ENCODE measurements at regions not wholly inside any gene's neighbourhood (a gene's known extent, or its start where the extent isn't known, plus 50 kb on each side); places are given as distances from the start of the nearest gene placed in this dataset.

DNA sequence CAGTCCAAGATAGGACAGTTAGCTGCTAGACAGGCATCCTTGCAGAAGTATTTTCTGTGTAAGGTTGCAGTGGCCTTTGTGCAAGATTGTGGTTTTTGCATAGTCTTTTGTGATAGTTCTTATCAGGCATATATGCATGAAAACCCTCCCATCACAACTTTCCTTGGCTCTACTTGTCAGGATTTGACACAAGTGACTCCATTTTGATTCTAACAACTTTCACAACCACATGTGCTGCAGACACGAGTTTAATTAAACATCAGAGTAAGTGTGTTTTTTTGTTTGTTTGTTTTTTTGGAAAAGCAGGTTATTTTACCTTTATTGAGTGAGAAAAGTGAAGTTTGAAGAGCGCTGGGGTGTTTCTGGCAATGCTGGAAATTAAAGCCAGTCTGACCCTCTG lies 902.0 kb upstream of the GCFC2 start:
- H3K4me3 ChIP-seq (ENCODE audit: low read depth, low read length), result no peak overlapping the region
- no peak for TF ChIP-seq CTCF (IDR thresholded peaks at IDR 0.05; ENCODE audit: low read depth, low read length, missing control alignments)
- in situ Hi-C loops (cut with HindIII; ENCODE audit: low sequenced_read_pairs), result no loop called here
- DNase-seq (ENCODE audit: low read depth), result no peak

GRCh38 chr2:76610451-76610850 lies 899.7 kb upstream of the GCFC2 start:
- no peak overlapping the region for H3K4me3 ChIP-seq (ENCODE audit: low read depth, low read length)
- TF ChIP-seq CTCF (IDR thresholded peaks at IDR 0.05; ENCODE audit: low read depth, low read length, missing control alignments), result no peak
- in situ Hi-C loops (cut with HindIII; ENCODE audit: low sequenced_read_pairs), result no loop called here
- no peak for DNase-seq (ENCODE audit: low read depth)

GRCh38 chr2:76599732-76600368 lies 889.1 kb upstream of the GCFC2 start:
- in situ Hi-C loops (cut with HindIII; ENCODE audit: low sequenced_read_pairs), result no loop called here
- DNase-seq (ENCODE audit: low read depth), result peak; percentile 82
- TF ChIP-seq CTCF (IDR thresholded peaks at IDR 0.05; ENCODE audit: low read depth, low read length, missing control alignments), result peak; percentile 91
- H3K4me3 ChIP-seq (ENCODE audit: low read depth, low read length), result no peak overlapping the region

DNA sequence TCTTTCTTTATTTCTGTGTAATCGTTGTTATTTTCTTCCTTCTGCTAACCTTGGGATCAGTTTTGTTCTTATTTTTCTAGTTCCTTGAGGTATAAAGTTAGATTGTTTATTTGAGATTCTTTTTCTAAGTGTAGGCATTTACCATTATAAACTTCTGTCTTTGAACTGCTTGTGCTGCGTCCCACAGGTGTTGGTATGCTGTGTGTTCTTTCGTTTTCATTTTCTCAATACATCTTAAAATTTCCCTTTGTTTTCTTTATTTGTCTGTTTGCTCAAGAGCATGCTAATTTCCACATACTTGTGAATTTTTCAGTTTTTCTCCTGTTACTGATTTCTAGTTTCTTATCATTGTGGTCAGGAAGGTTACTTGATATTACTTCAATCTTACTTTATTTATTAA lies 873.8 kb upstream of the GCFC2 start:
- in situ Hi-C loops (cut with HindIII; ENCODE audit: low sequenced_read_pairs), result no loop called here
- no peak for TF ChIP-seq CTCF (IDR thresholded peaks at IDR 0.05; ENCODE audit: low read depth, low read length, missing control alignments)
- DNase-seq (ENCODE audit: low read depth), result no peak
- H3K4me3 ChIP-seq (ENCODE audit: low read depth, low read length), result no peak overlapping the region

DNA sequence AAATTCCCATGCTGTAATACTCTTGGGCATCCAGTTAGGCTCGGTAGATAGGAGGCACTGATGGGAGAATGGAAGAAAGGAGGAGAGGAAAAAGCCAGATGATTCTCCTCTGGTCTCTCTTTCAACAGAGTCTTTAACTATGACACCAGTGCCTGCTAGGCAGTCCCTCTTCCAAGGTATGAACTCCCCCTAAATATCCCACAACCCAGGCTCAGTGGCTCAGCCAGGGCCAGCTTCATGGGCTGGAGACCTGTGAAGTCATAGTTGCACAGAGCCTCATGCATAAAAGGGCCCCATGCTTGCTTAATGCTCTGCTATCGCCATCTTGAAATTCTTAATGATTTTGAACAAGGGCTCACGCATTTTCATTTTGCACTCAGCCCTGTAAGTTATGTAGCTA lies 869.2 kb upstream of the GCFC2 start:
- in situ Hi-C loops (cut with HindIII; ENCODE audit: low sequenced_read_pairs), result no loop called here
- no peak for TF ChIP-seq CTCF (IDR thresholded peaks at IDR 0.05; ENCODE audit: low read depth, low read length, missing control alignments)
- no peak overlapping the region for H3K4me3 ChIP-seq (ENCODE audit: low read depth, low read length)
- DNase-seq (ENCODE audit: low read depth), result no peak

GRCh38 chr2:76572981-76573380 lies 862.3 kb upstream of the GCFC2 start:
- H3K4me3 ChIP-seq (ENCODE audit: low read depth, low read length), result no peak overlapping the region
- in situ Hi-C loops (cut with HindIII; ENCODE audit: low sequenced_read_pairs), result no loop called here
- no peak for TF ChIP-seq CTCF (IDR thresholded peaks at IDR 0.05; ENCODE audit: low read depth, low read length, missing control alignments)
- no peak for DNase-seq (ENCODE audit: low read depth)

All from astrocyte of the cerebellum (primary cell).